DND-41 (cell line): ENCODE measurements at regions not wholly inside any gene's neighbourhood (a gene's known extent, or its start where the extent isn't known, plus 50 kb on each side); places are given as distances from the start of the nearest gene placed in this dataset.

Source experiments
- ATAC-seq: fragments of 200-7000 bp; cut with Tn5 transposase; 3 replicates; pipeline ENCODE4 v1.9.1; 2021; ENCODE audit warnings: low read depth; ENCODE audit not compliant: insufficient read depth
- DNase-seq: peaks from one replicate; pipeline ENCODE4 v3.0.0-alpha.2; 2020
- H2AFZ ChIP-seq: 2 replicates; pipeline ENCODE4 v1.6.0; 2012; ENCODE audit warnings: low read depth, low read length
- H3K27ac ChIP-seq: 2 replicates; pipeline ENCODE4 v1.5.1; 2012; ENCODE audit warnings: low read length, inconsistent platforms
- H3K27me3 ChIP-seq: fragments of 200-600 bp; sonication (generic); 2 replicates; pipeline ENCODE4 v1.6.0; 2012; ENCODE audit warnings: low read length, mild to moderate bottlenecking, inconsistent platforms; ENCODE audit not compliant: insufficient read depth, poor library complexity
- H3K36me3 ChIP-seq: 2 replicates; pipeline ENCODE4 v1.5.1; 2012; ENCODE audit warnings: low read length, inconsistent platforms; ENCODE audit not compliant: insufficient read depth
- H3K4me1 ChIP-seq: 2 replicates; pipeline ENCODE4 v1.5.1; 2012; ENCODE audit warnings: mild to moderate bottlenecking, low read length; ENCODE audit not compliant: insufficient read depth
- H3K4me2 ChIP-seq: 2 replicates; pipeline ENCODE4 v1.6.0; 2012; ENCODE audit warnings: mild to moderate bottlenecking, moderate library complexity, low read length, inconsistent platforms; ENCODE audit not compliant: insufficient read depth
- H3K4me3 ChIP-seq, 2 experiments: fragments of 200-600 bp in 1 of 2; shearing (Covaris generic) in 1 of 2; 2 replicates each; pipeline ENCODE4 v1.5.1; 2012 to 2016; ENCODE audit warnings: inconsistent platforms in 2 of 2, low read length in 2 of 2, mild to moderate bottlenecking in 2 of 2, low read depth in 1 of 2, moderate library complexity in 1 of 2
- H3K79me2 ChIP-seq: 2 replicates; pipeline ENCODE4 v1.6.0; 2012; ENCODE audit warnings: low read length, inconsistent platforms; ENCODE audit not compliant: insufficient read depth
- H3K9ac ChIP-seq: 2 replicates; pipeline ENCODE4 v1.6.0; 2012; ENCODE audit warnings: low read depth, mild to moderate bottlenecking, inconsistent platforms, low read length, moderate library complexity
- H3K9me3 ChIP-seq: 2 replicates; pipeline ENCODE4 v1.5.1; 2012; ENCODE audit warnings: low read length, moderate library complexity, mild to moderate bottlenecking, inconsistent platforms; ENCODE audit not compliant: insufficient read depth, severe bottlenecking
- H4K20me1 ChIP-seq: 2 replicates; pipeline ENCODE4 v1.6.0; 2012; ENCODE audit warnings: low read length; ENCODE audit not compliant: insufficient read depth
- CTCF ChIP-seq: IDR thresholded peaks from 2 replicates; pipeline ENCODE4 v1.5.1; 2012; ENCODE audit warnings: borderline replicate concordance, low read length, moderate library complexity, mild to moderate bottlenecking; ENCODE audit not compliant: poor library complexity, severe bottlenecking; ENCODE audit errors: extremely low read depth
- EZH2 ChIP-seq: IDR thresholded peaks from 3 replicates; pipeline ENCODE4 v1.6.1; 2012; ENCODE audit warnings: borderline replicate concordance, low read depth, mild to moderate bottlenecking, moderate library complexity, low read length, inconsistent platforms; ENCODE audit not compliant: severe bottlenecking

- no peak overlapping the region for H2AFZ ChIP-seq
- DNase-seq, result no peak
- H3K4me2 ChIP-seq, result no peak overlapping the region
- H3K9me3 ChIP-seq, result no peaks in the 10 kb centered on the region
- H3K4me1 ChIP-seq, result no peaks in the 10 kb centered on the region
- ATAC-seq, result no peak
- H3K79me2 ChIP-seq, result no peaks in the 10 kb centered on the region
- H3K27ac ChIP-seq, result no peak overlapping the region
- no peaks in the 10 kb centered on the region for H4K20me1 ChIP-seq
- no peaks in the 10 kb centered on the region for H3K36me3 ChIP-seq
- no peak overlapping the region for H3K9ac ChIP-seq
- TF ChIP-seq CTCF, result no peak
- no peak for TF ChIP-seq EZH2
- no peaks in the 10 kb centered on the region for H3K27me3 ChIP-seq
- H3K4me3 ChIP-seq, result no peak overlapping the region
Measured at GRCh38 chrX:94977562-94977961, 1303.6 kb downstream of the FAM133A start.

GRCh38 chrX:94977986-94978385 lies 1304.0 kb downstream of the FAM133A start:
- ATAC-seq, result no peak
- H3K4me3 ChIP-seq, result no peak overlapping the region
- TF ChIP-seq CTCF, result no peak
- no peaks in the 10 kb centered on the region for H3K27me3 ChIP-seq
- no peaks in the 10 kb centered on the region for H3K79me2 ChIP-seq
- H3K36me3 ChIP-seq, result no peaks in the 10 kb centered on the region
- H3K4me2 ChIP-seq, result no peak overlapping the region
- no peak overlapping the region for H3K9ac ChIP-seq
- DNase-seq, result no peak
- H3K4me1 ChIP-seq, result no peaks in the 10 kb centered on the region
- no peaks in the 10 kb centered on the region for H4K20me1 ChIP-seq
- no peaks in the 10 kb centered on the region for H3K9me3 ChIP-seq
- H3K27ac ChIP-seq, result no peak overlapping the region
- no peak overlapping the region for H2AFZ ChIP-seq
